GM19395 (cell line): ENCODE measurements at regions not wholly inside any gene's neighbourhood (a gene's known extent, or its start where the extent isn't known, plus 50 kb on each side); places are given as distances from the start of the nearest gene placed in this dataset.

ENCODE experiments used
- ATAC-seq: cut with Tn5 transposase; IDR thresholded peaks from one replicate; pipeline ENCODE4 v1.9.1; 2021; ENCODE audit warnings: mild to moderate bottlenecking, moderate library complexity; ENCODE audit not compliant: unreplicated experiment

DNA sequence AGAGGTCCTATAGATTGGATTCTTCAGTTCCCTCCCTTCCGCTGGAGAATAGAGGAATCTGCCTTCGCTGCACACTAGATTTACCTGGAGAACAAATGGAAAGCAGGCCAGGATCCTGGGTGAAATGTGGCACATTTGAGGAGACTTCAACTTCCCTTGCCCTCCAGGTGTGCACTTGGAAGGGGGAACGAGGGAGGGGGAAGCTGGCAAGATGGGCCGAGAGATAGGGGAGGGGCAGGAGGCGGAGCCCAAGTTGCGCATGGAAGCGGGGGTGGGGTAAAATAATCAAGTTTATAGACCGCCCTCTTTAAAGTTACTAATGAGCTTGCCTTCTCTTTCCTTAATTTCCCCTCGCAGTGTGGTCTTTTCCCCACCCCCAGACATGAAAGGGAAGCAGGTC, 155.7 kb upstream of the CAMK1G start:
- ATAC-seq: no peak

DNA sequence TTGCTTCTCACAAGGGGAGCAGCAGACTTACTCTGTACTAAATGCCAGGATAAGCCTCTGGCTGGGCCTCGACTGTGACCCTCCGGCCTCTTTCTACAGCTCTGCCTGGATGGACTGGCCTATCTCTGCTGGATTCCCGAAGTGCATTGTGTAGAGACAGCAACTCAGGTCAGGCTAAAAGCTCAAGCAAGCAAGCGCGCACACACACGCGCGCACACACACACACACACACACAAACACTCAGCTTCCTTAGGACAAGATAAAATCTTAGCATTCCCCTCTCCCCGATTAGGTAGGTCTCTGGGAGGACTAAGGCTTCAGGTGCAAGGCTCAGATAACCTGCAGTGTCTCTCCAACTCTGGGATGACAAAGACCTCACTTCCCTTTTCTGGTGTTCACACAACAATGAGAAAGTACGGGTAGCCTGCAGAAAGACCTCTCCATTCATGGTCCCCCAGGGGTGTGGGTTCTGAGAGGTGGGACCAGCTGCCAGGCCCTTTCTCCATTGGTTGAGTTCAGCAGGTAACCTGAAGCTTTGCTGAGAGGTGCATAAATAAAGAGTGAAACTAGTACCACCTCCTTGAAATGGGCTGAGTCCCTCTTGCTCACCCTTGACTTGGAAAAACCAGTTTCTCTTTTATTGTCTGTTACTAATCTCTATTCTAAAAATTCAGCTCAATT, 155.1 kb upstream of the CAMK1G start:
- no peak for ATAC-seq

DNA sequence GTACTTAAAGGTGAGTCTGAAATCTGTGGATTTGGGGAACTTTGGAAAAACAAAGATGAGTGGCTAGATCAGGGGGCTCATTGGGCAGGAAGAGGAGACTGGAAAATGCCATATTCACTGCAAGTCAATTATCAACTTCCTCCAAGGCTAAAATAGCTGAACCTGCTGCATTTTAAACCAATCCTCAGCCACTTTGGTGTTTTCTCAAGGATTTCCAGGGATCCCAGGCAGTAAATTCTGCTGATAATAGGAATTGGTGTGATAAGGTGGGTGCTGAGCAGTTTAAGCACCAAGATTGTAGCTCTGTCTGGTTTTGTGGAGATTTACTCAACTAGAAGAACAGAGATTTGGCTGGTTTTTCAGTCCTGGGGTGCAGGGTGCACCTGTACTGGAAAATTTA, 153.9 kb upstream of the CAMK1G start:
- ATAC-seq: no peak

DNA sequence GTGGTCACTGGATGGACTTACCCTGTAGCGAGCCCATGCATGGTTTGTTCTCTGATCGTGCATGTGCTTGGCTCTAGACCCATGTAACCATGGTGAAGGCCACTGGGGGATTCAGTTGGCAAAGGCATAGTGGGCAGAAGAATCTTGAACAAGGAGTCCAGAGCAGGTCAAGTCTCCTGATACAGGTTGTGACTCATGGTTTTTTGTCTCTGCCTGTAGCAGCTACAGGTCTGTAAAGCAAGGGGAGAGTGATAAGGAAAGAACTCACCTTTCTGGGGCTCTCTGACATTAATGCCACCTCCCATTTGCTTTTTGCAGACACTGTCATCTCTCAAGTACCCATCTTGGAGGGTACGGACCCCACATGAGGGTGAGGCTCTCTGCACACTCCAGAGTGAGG, 153.4 kb upstream of the CAMK1G start:
- no peak for ATAC-seq

DNA sequence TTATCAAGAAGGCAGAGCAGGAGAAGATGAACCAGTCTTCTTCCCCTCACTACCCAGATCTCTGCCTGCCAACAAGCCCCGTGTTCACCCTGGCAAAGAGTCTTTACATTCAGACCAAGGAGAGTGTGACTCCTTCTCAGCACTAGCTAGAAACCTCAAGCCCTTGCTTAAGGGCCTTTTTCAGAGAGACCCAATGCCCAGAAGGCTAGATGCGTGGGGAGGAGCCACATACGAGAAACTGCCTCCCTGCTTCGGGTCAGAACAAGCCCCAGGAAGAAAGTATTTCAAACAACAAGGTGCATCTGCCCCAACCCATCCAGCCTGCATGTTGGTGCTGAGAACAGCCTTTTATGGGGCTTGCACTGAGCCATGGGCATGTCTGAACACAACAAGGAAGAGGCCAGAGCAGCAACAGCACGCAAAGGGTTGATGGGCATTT, 152.7 kb upstream of the CAMK1G start:
- ATAC-seq: no peak

DNA sequence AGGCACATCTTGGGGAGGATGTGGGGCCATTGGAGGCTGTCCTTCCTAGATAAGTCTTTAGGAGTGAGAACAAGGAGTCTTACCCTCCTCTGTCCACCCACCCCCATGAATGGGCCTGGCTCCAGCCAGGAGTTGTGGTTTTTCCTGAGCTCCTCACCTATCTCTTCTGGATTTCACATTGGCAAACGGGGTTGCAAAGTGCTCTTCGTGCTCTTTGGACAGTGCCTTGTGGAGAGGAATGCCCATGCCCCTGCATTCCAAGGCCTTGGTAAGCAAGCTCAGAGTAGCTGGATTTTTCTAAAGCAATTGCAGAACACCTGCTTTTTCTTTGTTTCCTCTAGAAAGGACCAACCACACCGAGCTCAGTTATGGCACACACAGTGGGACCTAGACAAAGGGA, 152.1 kb upstream of the CAMK1G start:
- ATAC-seq: no peak

DNA sequence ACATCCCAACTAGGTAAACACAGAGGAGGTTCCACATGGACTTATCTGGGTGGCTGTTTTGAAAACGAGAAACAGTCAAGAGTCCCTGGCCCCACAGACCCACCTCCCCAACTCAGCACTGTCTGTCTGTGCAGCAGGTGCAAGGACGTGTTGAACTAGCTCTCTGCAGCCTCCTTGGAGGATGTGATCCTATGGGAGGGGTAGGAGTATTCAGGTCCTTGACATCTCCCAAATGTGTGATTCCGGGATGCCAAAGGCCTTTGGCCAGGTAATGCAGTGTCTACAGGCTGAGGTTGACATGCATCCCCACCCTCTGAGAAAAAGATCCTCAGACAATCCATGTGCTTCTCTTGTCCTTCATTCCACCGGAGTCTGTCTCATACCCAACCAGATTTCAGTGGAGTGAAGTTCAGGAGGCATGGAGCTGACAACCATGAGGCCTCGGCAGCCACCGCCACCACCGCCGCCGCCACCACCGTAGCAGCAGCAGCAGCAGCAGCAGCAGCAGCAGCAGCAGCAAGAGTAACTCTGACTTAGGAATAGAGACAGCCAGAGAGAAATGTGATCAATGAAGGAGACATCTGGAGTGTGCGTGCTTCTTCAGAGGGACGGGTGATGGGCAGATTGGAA, 151.6 kb upstream of the CAMK1G start:
- ATAC-seq: no peak

DNA sequence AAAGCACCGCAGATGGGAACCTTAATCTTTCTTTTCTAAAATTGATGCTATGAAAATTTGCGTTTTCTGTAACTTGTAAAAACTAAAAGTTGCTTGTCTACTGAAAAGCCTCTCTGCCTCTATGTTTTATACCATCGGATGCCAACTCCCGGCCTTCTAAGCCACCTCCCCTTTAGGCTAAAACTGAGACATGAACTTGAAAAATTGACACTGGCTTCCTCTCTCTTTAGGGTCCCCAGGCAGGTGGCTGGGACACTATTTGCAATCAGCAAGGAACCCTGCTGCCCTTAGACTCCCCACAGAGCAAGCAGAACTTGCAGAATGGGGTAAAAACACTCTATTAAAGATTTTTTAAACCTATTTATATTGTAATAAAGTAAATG, 151.1 kb upstream of the CAMK1G start:
- no peak for ATAC-seq

DNA sequence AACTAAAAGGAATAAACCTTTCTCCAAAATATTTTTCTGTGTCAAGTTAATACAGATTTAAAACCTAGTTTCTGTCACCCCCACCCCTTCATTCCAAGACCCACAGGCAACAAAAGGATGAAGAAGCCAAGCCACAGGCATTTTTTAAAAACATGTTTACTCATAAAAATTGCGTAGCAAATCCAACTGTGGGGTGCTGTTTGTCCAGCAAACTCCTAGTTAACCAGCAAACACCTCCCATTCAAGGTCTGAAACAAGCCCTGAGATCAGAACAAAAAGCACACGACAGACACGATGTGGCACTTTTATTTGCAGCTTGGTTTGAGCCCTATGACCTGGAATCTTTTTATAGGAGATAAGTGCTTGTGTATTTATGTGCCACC, 149.9 kb upstream of the CAMK1G start:
- ATAC-seq: no peak

DNA sequence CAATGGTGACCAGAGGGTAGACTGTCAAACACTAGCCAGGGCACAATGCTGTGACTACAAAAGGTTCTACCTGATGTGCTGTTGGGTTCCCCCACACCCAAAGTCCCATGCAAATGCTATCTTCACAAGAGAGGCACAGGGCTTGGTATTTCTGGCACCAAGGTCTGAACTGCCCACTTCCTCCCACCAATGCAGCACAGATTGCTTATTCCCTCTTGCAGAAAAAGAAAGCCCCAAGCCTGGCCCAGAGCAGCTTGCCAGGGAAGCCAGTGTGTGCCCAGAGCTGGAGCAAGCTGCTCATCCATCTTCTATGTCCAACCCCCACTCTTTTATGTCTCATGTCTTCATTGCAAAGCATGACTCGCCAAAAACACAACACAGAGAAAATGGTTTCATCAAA, 149.4 kb upstream of the CAMK1G start:
- no peak for ATAC-seq

DNA sequence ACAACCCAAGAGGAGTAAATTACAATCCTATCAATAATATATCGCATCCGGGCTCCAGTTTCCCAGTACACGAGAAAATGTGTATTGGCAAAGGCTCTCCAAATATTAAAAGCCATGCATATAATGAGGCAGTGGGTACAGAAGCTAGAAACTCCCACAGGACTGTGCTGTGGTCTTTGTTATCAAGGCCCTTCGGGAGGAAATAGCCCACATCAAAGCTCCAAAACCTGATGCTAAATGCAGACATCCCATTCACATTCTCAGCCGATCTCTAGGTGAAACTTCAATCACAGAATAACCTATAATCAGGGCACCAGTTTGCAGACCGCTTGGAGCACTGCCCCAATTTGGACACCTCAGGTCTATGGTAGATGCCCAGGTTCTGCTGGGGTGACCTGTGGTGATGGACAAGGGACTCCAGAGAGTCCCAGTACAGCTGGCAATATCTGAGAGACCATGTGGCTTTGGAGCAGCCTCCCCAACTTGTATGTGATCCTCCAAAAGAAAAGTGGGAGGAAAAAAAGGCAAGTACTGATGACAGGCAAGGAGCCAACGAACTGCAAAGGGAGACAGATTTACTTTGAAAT, 148.8 kb upstream of the CAMK1G start:
- no peak for ATAC-seq

DNA sequence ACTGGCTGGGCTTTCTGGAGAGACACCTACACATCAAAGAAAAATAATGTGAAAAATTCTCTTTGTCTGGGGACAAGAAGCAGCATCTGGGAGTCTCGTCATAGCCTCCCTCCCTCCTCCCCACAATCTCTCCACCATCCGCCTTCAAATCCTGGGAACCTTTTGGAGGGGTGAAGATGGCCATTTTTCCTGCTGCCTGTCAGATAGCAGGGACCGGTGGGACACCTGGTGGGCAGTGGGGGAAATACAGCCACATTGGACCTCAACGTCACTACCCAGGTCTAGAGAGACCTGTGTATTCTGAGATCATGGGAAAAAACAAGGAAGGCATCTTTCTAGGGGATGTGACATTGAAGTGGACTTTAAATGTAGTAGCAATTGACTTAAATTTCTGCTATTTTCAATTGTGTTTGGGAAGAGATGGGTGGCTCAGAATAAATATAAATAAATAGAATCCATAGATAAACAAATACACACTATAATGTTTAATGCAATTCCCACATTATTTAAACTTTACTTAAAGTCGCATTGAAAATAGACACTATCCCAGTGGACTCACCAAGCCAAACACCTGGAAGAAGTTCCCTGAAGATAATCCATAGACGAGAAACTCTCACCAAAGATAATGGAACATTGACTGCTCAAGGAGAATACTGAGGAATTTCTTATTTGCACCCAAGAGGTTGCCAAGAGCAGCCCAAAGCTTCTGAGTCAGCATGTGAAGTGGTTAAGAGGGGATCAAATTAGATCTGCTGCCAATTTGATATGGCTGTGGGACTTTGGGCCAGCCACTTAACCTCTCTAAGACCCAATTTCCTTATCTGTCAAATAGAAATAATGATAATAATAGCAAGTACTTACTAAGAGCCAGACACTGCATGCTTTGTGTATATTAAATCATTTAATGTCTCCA, 147.6 kb upstream of the CAMK1G start:
- peak; percentile 90 for ATAC-seq

DNA sequence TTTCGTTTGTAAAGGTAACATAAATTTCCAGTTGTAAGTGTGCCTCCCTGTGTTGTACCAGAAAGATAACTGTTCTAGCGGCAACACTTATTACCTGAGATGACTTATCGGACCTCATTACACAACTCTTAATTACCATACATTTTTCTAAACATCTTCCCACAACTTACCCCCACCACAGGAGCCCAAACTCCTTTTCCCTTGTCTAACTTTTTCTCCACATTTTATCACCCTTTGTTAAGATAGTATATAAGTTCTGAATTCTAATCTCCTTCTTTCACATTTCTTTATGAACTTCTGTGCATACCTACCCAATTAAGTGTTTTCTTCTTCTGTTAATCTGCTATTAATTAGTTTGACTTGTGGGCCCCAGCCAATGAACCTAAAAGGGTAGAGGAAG, 143.7 kb upstream of the CAMK1G start:
- no peak for ATAC-seq

DNA sequence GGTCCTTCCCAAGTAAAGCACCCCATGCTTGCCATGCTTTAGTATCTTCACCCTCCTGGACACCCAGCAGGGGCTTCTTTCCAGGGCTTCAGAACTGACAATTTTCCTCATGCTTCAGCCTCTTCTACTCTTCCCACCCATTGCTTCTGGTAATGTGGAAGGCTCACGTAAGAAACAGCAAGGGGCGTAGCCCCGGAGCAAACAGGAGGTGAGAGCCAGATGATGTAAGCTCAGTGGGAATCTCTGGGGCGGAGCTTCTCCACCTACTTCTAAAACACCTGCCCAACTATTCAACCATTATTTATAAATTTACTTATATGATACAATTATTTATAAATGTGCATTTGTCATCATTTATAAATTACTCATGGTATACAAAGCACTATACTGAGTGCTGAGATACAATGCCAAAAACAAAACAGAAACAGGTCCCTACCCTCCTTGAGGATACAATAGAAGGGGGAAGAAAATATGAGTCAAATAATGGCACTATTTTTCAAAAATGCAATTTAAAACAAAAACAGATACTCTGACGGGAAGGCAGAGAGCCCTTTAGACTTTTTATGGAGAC, 140.1 kb upstream of the CAMK1G start:
- no peak for ATAC-seq

DNA sequence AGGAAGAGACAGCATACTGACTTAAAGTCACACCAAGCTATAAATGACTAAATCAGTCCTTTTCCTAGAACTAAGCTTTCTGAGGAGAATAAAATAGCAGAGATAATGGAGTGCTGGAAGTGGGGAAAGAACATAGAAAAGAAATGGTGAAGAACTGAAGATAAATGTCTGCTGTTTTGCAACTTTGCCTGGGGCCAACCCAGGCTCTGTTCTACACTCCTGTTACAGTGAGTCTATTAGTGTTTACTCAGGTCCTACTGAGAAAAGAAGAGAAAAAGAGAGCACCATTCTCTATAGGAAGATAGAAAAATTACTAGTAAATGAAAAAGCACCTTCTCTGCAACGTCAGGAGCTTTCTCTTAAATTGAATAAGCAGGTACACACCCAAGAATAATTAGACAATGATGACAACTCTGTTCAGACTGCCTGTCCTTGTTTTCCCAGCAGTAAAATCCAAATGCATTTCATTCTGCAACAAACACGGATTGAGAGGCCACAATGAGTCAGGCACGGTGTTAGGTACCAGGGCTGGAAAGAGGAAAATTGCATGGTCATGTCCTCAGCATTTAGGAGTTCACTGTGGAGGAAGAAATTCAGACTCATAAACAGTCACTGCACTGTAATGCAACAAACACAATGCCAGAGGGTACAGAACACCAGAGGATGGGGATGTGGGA, 139.4 kb upstream of the CAMK1G start:
- ATAC-seq: no peak

DNA sequence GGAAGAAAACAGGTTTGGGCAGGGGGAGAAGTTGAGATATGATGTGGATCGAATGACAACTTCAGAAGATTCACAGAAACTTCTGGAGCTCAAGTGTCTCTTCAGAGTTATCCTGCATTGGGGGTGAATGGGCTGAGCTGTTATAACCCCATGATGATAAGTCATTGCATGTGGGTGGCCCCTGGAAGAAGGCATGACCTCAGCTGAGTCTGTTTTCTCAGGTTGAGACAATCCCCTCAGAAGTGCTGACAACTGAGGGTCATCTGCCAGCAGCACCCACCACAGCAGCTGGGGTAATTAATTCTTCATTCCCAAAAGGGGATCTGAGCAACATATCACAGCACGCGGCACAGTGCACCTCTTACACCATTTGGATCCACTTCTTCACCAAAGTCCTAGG, 138.6 kb upstream of the CAMK1G start:
- no peak for ATAC-seq

DNA sequence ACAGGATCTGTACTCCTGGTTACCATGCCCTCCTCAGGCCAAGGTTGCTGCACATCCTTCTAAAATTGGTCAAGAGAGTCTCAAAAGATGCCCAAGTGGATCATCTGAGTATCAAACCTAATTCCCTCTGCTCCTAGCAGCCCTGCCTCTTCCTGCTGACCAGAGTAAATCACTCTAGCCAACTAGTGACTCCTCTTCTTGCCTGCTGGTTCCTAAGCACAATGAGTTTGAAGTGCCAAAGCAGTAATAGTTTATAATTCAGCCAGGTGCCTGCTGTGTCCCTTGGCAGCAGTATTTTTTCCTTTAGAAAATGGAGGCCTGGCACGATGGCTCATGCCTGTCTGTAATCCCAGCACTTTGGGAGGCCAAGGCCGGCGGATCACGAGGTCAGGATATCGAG, 137.9 kb upstream of the CAMK1G start:
- ATAC-seq: no peak

DNA sequence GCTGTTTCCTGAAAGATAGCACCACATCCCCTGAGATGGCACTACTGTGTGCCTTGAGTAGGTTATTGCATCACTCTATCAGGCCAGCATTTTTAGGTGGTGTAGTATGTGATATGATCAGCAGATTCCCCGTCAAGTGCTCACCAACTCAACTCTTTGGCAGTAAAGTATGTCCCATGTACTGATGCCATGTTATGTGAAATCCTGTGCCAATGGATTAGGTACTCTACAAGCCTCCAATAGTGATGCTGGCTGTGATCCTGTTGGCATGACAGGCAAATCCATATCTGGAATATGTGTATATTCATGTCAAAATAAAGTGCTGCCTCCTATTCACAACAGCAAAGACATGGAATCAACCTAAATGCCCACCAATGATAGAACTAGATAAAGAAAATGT, 137.2 kb upstream of the CAMK1G start:
- ATAC-seq: no peak

DNA sequence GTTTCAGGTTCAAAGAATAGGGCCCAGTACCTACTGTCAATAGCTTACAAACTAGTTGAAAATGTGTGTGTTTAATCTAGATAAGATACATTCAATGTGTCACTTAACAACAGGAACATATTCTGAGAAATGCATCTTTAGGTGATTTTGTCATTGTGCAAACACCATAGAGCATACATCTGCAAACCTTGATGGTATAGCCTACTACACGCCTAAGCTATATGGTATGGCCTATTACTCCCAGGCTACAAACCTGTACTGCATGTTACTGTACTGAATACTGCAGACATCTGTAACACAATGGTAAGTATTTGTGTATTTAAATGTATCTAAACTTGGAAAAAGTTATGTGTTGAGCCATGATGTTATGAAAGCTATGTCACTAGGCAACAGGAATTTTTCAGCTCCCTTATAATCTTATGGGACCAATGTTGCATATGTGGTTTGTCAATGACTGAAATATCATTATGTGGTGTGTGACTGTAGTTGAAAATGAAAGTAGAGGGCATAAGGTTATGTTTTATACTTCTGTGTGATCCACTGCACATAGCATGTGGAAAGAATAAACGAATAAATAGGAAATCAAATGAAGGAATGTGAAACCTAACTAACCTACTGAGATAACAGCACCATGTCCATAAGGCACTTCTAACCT, 129.0 kb upstream of the CAMK1G start:
- ATAC-seq: no peak

DNA sequence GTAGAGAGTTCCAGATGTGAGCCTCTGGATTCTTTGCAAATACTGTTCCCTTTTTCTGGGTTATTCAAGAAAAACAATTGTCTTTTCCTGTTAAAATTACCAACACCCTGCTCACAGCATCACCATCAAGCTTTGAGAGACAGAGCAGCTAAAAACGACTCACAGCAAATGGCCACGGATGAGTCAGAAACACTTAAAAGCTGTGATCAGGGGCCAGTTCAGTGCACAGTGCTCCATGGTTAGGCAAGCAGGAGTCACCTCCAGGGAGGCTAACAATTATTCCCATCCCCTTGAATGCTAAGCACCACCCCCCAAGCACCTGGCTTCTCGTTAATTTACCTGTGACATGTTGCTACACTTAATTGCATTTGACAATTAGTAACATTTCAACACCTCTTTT, 128.4 kb upstream of the CAMK1G start:
- ATAC-seq: no peak
